Upper lobe of left lung (tissue), 6 donors: ENCODE measurements at regions not wholly inside any gene's neighbourhood (a gene's known extent, or its start where the extent isn't known, plus 50 kb on each side); places are given as distances from the start of the nearest gene placed in this dataset.

Experiments used
- ATAC-seq, 2 donors: fragments of 200-7000 bp; cut with Tn5 transposase; one replicate each; pipeline ENCODE4 v1.9.1; 2022; ENCODE audit warnings: mild to moderate bottlenecking in 2 of 2, moderate library complexity in 2 of 2; ENCODE audit not compliant: low FRiP score in 2 of 2
- DNase-seq, 2 donors: peaks; one replicate each; pipeline ENCODE4 v3.0.0-alpha.2; 2019 to 2020
- H3K27ac ChIP-seq, 4 donors: fragments of 200-600 bp; sonication (generic); one replicate each; pipeline ENCODE4 v1.5.1; 2016 to 2019
- H3K27me3 ChIP-seq, 4 donors: fragments of 200-600 bp; sonication (generic); one replicate each; pipeline ENCODE4 v1.5.1; 2017 to 2019
- H3K36me3 ChIP-seq, 4 donors: fragments of 200-600 bp; sonication (generic); one replicate each; pipeline ENCODE4 v1.5.1; 2016 to 2019
- H3K4me1 ChIP-seq, 4 donors: fragments of 200-600 bp; sonication (generic); one replicate each; pipeline ENCODE4 v1.5.1; 2018 to 2019
- H3K4me3 ChIP-seq, 4 donors: fragments of 200-600 bp; sonication (generic); one replicate each; pipeline ENCODE4 v1.5.1; 2017 to 2019; ENCODE audit warnings: mild to moderate bottlenecking in 2 of 4, moderate library complexity in 1 of 4
- H3K9me3 ChIP-seq, 4 donors: fragments of 200-600 bp; sonication (generic); one replicate each; pipeline ENCODE4 v1.5.1; 2018 to 2019
- CTCF ChIP-seq, 6 experiments: fragments of 450-650 bp in 4 of 6; fragments of 200-600 bp in 2 of 6; sonication (generic) in 2 of 6; IDR thresholded peaks; one replicate each; pipeline ENCODE4 v1.5.1; 2016 to 2019; ENCODE audit warnings: antibody characterized with exemption in 6 of 6
- EP300 ChIP-seq, 4 donors: sonication (generic); formaldehyde crosslinking; IDR thresholded peaks; one replicate each; pipeline ENCODE4 v1.5.1; 2017; ENCODE audit warnings: antibody characterized with exemption in 4 of 4, control low read depth in 2 of 4
- POLR2A ChIP-seq, 4 donors: fragments of 450-650 bp; IDR thresholded peaks; one replicate each; pipeline ENCODE4 v1.5.1; 2016 to 2017; ENCODE audit warnings: antibody characterized with exemption in 4 of 4, mild to moderate bottlenecking in 2 of 4
- POLR2AphosphoS5 ChIP-seq, 2 donors: sonication (generic); formaldehyde crosslinking; IDR thresholded peaks; one replicate each; pipeline ENCODE4 v1.5.1; 2017; ENCODE audit warnings: antibody characterized with exemption in 2 of 2
- WGBS, 2 donors: methylation state at CpG; one replicate each; pipeline ENCODE4 v1.1.5; 2017 to 2018; 5-methylcytosine and 5-hydroxymethylcytosine counted together
- donor health status: DM: no; HTN: no; CAD: no; lungs with moderate emphysema.
- donor health status: DM: no; HTN: yes; CAD: no; lungs with severe emphysema.

- WGBS, 2 donors: 65 to 67% methylated on average over 4 of the region's 4 CpGs
- H3K4me1 ChIP-seq: no peaks in the 10 kb centered on the region
- no peak overlapping the region for H3K27ac ChIP-seq
- ATAC-seq (peak in 1 of 2 donors; percentile 10), DNase-seq (no peak)
- no peaks in the 10 kb centered on the region for H3K27me3 ChIP-seq
- no peaks in the 10 kb centered on the region for H3K36me3 ChIP-seq
- TF ChIP-seq POLR2AphosphoS5 (IDR thresholded peaks at IDR 0.05) (no peak), CTCF (IDR thresholded peaks at IDR 0.05) (no peak), POLR2A (IDR thresholded peaks at IDR 0.05) (no peak), EP300 (IDR thresholded peaks at IDR 0.05) (no peak)
- no peak overlapping the region for H3K4me3 ChIP-seq
- no peaks in the 10 kb centered on the region for H3K9me3 ChIP-seq
Observed at GRCh38 chr18:27558388-27559155, 373.5 kb upstream of the CHST9 start.

DNA sequence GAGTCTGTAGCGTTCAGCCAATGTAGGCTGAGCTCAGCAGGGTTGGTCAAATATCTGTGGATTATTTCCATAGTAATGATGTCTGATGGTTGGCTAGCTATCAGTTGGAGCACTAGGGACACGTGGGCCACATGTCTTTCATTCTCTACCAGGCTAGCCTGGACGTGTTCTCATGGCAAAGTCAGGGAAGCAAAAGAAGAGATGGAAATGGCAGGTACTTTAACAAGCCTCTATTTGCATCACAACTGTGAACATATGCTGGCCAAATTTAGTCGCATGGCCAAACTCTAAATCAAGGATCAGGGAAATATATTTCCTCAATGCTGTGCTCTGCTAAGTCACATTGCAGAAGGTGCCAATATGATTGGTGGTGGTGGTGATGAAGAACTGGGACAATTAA lies 371.6 kb upstream of the CHST9 start:
- H3K4me1 ChIP-seq: no peaks in the 10 kb centered on the region
- TF ChIP-seq CTCF (IDR thresholded peaks at IDR 0.05) (no peak), EP300 (IDR thresholded peaks at IDR 0.05) (no peak), POLR2AphosphoS5 (IDR thresholded peaks at IDR 0.05) (no peak), POLR2A (IDR thresholded peaks at IDR 0.05) (no peak)
- no peaks in the 10 kb centered on the region for H3K27me3 ChIP-seq
- DNase-seq: no peak
- H3K36me3 ChIP-seq: no peaks in the 10 kb centered on the region
- WGBS, 2 donors: 72% methylated on average over 4 of the region's 4 CpGs
- no peak for ATAC-seq
- H3K27ac ChIP-seq: no peak overlapping the region
- no peak overlapping the region for H3K4me3 ChIP-seq
- no peaks in the 10 kb centered on the region for H3K9me3 ChIP-seq

DNA sequence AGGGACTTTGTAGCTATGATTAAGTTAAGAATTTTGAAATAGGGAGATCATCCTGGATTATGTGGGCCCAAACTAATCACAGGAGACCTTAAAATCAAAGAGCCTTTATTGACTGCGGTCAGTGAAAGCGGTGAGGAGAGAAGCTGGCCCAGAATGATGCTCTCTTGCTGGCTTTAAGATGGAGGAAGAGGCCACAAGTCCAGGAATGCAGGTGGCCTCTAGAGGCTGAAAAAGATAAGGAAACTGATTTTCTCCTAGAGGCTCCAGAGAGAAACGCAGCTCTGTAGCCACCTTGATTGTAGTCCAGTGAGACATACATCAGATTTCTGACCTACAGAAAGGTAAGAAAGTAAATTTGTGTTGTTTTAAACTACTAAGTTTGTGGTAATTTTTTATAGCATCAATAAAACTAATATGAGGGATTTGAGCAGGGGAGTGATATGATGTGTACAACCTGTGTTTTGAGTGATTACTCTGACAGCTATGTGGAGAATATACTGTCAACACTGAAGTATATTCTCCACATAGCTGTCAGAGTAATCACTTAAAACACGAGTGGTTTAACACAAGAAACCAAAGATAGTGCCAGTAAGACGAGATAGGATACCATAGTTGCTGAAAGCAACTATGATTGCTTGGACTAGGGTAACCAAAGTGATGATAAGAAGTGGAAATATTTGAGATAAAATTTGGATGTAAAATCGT lies 364.4 kb upstream of the CHST9 start:
- H3K27ac ChIP-seq: no peak overlapping the region
- no peaks in the 10 kb centered on the region for H3K4me1 ChIP-seq
- H3K4me3 ChIP-seq: no peak overlapping the region
- DNase-seq (no peak), ATAC-seq (no peak)
- no peaks in the 10 kb centered on the region for H3K9me3 ChIP-seq
- H3K36me3 ChIP-seq: no peaks in the 10 kb centered on the region
- 78 to 80% methylated on average over 6 of the region's 6 CpGs for WGBS, 2 donors
- TF ChIP-seq POLR2AphosphoS5 (IDR thresholded peaks at IDR 0.05) (no peak), EP300 (IDR thresholded peaks at IDR 0.05) (no peak), POLR2A (IDR thresholded peaks at IDR 0.05) (no peak), CTCF (IDR thresholded peaks at IDR 0.05) (no peak)
- no peaks in the 10 kb centered on the region for H3K27me3 ChIP-seq

DNA sequence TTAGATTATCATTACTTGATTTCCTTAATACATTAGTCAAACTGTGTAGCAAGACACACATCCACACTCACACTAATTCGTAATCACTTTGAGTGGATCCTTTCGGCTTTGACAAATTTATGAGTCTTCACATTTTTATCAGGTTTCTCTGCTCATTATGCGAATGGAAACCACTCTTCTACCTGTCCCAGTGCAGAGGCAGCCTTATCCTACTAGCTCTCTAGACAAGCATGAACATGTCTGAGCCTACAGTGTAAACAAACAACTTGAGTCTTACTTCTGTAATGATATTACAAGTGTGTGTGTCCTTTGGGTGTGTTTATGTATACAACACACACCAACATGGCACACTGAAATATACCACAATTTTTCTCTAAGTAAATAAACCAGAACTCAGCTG lies 361.9 kb upstream of the CHST9 start:
- ATAC-seq (no peak), DNase-seq (no peak)
- no peak overlapping the region for H3K27ac ChIP-seq
- WGBS, 2 donors: 84 to 87% methylated on average over 3 of the region's 3 CpGs
- H3K36me3 ChIP-seq: no peaks in the 10 kb centered on the region
- no peak overlapping the region for H3K4me3 ChIP-seq
- H3K9me3 ChIP-seq: no peaks in the 10 kb centered on the region
- TF ChIP-seq EP300 (IDR thresholded peaks at IDR 0.05): no peak
- TF ChIP-seq POLR2AphosphoS5 (IDR thresholded peaks at IDR 0.05): no peak
- no peak for TF ChIP-seq POLR2A (IDR thresholded peaks at IDR 0.05)
- no peak for TF ChIP-seq CTCF (IDR thresholded peaks at IDR 0.05)
- no peaks in the 10 kb centered on the region for H3K4me1 ChIP-seq
- no peaks in the 10 kb centered on the region for H3K27me3 ChIP-seq
